ENCODE measurements at regions not wholly inside any gene's neighbourhood (a gene's known extent, or its start where the extent isn't known, plus 50 kb on each side); places are given as distances from the start of the nearest gene placed in this dataset.
"Not testable (repeated sequence)": the region's sequence is repeated elsewhere in the genome, so short reads cannot be mapped to it uniquely, and the experiment has no call there.

DNA sequence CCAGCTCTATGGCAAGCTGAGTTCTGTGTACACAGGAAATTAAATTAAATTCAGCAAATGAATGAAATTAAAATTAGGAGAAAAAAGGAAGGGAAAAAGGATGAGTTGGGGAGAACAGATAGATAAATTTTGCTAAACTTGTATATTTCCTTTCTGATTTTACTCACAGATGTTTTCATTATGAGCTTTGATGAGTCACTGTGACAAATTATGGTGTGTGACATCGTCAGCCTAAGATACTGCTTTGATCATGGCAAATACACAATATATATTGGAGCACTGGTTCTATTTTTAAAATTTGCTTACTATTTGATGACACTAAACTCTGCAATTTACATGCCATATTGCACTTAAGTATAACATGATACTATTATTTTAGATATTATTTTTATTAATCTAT lies 464.6 kb upstream of the SPHKAP start:
- DNase-seq: no peak

DNA sequence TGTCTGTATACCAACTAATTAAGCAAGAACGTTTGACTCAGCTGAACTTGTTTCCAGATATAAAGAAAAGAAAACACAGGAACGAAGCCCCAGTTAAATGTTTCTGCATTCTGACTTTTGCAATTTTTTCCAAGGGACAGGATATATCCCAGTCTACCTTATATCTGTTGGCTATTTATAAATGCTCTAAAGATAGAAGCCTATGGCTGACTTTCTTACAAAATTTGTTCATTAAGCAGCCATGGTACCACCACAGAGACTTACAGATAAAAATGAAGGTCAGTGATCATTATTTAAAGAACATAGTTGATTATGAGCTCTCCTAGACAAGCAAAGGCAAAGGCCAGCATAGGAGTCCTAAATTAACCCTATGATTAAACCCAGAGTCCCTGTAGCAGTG lies 462.7 kb upstream of the SPHKAP start:
- no peak for DNase-seq

DNA sequence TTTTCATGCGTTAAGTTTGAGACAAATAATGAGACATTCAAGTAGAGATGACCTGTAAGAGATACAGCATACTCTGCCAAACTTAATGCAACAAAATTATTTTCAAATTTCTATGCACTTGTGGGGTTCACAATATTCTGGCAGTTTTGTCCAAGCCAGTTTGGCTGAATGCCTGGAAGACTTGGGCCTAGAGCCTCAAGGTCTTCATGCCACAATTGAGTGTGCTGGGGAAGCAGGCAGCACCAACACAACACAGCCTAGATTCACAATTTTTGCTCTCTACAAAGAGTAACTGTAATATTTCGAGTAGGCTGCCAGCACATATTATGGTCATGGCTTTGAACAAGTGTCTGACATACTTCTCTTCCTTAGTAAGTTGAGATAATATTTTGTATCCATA lies 461.4 kb upstream of the SPHKAP start:
- DNase-seq: no peak

DNA sequence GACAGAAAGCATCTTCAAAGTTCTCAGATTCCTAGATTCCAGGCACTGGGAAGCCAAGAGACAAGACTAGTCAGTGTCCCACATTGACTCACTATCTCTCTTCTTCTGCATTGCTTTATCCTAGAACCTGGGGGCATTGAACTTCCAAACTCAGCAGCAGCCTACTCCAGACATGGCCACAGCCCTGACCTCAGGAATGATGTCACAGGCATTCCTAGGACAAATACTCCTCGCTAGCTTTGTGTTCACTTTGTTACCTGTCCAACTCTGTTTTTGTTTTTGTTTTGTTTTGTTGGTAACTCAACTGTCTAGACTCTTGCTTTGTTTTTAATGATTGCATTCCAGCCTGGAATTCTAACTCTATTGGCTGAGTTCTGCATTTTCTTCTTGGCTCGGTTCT lies 449.3 kb upstream of the SPHKAP start:
- DNase-seq: no peak

DNA sequence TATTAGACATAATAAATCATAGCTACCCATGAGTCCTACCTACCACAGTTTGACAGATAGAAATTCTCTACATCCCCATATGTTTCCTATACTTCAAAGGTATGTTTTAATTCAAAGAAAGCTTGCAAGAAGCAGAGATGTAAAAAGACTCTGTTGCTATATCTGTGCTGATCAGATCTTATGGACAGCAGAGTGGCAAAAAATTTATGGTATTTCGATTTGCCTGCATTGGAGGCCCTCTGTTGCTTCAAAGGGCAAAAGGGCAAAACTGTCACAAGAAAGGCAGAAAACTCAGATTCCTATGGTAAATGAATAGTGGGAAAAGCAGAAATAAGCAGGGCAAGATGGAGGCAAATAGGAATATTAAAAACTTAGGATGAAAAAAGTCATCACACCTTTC lies 447.8 kb upstream of the SPHKAP start:
- no peak for DNase-seq

DNA sequence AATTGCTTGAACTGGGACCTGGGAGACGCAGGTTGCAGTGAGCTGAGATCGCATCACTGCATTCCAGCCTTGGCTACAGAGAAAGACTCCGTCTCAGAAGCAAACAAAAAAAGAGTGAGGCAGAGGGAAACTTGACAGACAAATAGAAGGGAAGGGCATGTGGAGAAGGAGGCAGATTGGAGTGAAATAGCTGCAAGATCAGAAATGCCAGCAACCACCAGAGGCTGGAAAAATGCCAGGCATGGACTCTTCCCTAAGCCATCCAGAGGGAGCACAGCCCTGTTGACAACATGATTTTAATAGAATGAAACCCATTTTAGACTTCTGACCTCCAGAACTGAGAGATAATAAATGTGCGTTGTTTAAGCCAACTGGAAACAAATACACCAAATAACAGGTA lies 447.2 kb upstream of the SPHKAP start:
- DNase-seq: no peak

DNA sequence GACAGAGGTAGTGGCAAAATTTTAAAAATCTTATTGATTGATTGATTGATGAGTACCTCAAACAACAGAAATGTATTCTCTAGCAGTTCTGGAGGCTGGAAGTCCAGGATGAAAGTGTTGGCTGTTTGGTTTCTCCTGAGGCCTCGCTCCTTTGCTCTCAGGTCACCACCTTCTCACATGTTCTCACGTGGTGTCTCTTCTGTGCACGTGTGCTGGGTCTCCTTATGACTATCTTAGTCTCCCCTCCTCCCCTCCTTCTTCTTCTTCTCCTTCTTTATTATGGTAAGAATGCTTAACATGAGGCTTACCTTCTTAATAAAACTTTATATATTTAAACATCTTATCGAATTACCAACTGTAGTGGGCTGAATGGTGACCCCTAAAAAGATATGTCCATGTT lies 446.0 kb upstream of the SPHKAP start:
- DNase-seq: no peak

DNA sequence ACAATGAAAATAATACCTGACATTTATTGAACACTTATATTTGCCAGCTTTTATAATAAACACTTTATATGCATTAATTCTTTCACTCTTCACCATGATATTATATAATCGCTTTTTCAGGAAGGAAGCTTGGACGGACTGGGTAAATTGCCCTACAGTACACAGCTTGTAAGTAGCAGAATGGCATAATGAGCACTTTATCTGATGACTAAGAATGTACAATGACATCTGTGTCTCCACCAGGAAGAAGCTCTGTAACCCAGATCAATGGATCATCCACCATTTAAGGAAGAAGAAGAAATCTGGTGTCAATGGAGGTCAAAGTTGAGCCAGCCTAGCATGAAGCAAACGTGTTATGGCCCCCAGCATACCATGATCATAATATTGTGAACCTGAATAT lies 444.0 kb upstream of the SPHKAP start:
- no peak for DNase-seq

DNA sequence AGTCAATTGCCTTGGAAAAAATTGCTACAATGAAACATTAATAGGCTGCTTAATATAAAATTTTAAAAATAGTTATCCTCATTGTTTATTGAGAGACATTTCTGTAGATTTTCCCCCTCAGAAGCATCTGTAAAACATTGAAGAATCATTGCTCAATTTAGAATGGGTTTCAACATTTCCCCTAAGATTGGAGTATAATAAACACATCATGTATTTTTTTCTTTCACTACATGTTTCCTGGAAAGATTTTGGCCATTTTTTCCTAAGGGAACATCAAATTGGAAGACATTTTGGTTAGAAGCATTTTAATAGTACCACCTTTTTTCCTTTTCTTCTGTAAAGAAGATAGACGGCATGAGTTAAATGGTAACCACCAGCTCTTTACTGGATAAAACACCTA lies 443.2 kb upstream of the SPHKAP start:
- DNase-seq: no peak

DNA sequence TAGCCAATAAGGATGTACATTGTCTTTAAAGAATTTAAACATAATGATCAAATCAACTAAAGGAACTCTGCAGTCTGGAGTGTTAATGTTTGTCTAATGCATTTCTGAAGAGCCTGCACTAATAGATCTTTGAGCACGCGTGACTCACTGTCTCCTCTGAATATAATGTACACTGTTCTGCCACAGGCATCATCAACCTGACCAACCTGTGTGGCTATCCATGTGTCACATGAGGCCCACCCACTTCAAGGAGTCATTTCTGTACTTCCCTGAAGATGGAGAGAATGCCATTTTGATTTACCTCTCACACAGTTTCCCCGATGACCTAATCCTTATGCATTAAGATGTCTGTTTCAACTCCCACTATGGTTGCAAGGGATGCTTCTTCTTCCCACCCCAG lies 434.0 kb upstream of the SPHKAP start:
- no peak for DNase-seq

DNA sequence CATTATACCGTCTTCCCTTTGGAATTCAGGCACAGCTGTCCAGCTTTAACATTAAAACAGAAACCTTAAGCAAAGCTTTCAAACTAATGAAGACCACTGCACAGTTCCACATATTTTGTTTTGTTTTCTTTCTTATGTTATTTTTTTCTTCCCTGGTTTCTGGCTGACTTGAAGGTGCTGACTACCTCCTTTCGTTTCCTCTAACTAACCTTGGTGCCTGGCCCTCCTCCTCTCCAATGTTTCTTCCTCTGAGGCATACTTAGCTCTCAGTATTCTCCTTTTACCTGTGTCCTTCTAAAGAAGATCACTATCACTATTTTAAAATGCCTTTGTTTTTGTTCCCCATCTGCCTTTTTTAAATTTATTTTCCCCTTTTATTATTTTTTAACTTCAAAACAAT lies 433.3 kb upstream of the SPHKAP start:
- no peak for DNase-seq

DNA sequence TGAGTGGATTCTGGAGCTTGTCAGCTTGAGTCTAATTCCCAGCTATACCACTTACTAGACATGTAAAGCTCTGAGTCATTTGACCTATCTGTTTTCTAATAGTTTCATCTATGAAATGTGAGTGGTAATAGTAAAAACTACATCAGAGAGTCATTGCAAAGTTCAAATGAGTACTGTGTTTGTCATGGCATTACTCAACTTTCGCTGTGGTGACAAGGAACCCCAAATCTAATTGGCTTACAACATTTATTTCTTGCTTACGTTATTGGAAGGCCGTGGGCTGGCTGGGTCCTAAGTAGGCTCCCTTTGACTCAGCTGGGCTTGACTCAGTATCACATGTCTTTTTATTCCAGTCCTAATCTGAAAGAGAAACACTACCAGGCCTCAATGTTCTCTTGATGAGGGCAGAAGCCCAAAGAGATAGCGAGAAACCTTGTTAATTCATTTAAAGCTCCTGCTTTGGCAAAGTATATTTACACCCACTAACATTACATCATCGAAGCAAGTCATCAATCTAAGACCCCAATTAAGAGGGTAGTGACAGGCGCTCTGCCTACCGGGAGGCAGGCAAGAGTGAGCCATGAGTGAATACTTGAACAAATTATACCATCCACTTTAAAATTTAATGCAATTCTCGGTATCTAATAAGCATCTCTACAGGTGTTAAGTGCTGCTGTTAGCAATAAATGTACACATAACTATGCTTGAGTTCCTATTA lies 431.8 kb upstream of the SPHKAP start:
- peak; percentile 100 for DNase-seq

DNA sequence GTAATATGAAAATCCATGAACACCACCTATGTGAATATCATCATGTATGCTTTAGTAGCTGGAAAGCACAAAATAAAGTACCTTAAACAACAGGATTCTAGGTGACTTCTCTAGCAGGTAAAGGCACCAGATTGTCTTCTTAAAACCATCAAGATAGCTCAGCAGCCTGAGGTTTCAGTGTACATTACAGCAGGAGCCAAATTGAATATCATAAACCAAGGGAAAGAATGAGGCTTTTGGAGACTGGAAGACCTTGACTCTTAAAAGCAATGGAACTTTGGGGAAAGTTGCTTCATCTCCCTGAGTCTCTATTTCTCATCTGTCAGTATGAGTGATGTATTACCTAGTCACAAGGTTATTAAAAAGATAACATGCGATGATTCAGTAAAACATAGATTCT lies 429.7 kb upstream of the SPHKAP start:
- DNase-seq: no peak

DNA sequence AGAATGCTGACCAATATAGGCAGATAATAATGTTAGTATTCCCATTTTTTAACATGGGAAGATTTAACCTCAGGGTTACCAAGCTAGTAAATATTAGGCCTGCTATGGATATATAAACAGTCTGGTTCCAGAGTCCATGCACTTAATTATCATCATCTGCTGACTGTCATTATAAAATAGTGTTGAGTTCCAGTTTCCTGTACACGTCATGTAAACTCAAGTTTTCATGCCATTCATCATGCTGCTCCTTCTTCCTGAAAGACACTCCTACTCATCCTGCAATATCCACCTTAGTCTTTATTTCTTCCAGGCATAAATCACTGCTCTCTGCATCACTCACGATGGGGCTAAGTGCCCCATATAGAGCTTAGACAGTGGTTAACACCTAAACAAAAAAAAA lies 420.8 kb upstream of the SPHKAP start:
- no peak for DNase-seq

DNA sequence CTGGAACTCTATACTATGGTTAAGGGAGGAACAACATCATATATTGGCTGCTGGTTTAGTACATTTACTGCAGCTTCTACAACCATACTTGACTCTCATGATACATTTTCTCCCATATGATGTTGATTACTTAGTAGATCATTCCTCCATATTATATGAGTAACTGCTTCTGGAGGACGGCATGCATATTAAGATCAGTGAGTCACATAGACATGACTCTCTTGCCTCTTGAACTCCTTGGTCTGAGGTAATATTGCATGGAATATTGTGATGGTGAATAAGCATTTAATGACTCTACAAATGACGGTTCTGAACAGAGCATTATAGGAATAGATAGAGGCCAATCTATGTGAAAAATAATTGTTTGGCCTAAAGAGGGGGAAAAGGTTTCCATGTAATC lies 418.8 kb upstream of the SPHKAP start:
- no peak for DNase-seq

DNA sequence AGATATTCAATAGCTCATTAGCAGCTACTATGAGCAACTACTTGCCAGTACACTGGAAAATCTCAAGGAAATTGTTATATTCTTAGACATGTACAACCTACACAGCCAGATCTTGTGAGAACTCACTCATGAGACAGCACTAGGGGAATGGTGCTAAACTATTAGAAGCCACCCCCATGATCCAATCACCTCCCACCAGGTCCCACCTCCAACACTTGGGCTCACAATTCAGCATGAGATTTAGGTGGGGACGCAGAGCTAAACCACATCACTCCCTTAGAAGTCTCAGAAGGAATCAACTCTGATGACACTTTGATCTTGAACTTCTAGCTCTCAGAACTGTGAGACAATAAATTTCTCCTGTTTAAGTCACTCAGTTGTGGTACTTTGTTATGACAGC lies 418.3 kb upstream of the SPHKAP start:
- DNase-seq: no peak

DNA sequence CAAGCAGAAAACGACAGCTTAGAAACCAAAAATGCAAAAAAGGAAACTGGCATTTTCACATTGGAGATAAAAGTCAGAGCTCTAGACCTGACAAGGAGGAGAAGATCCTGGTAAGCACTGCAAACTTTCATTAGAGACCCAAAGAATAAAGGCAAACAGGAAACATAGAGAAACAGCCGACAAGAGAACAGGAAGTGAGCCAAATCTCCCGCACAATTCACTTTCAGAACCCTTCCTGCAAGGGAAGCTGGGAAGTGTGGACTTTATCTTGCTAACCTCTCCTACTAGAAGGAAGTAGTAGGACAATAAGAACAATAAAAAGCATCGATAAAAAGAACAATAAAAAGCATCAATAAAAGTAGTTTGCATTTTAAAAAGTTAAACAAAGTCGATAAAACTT lies 417.8 kb upstream of the SPHKAP start:
- no peak for DNase-seq

DNA sequence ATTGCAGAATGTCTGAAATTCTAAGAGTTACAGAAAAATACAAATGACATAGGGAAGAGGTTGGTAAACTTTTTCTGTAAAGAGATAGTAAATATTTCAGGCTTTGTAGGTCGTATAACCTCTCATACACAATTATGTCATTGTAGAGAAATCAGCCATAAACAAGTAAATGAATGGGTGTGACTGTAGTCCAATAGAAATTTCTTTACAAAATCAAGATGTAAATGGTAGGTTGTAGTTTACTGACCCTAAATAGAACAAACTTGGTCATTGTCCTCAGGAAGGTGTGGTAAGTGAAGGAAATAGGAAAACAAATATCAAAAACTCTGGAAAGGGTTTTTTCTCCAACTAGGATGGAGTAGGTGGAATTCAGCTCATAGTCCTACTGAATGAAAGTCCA lies 415.5 kb upstream of the SPHKAP start:
- DNase-seq: no peak

DNA sequence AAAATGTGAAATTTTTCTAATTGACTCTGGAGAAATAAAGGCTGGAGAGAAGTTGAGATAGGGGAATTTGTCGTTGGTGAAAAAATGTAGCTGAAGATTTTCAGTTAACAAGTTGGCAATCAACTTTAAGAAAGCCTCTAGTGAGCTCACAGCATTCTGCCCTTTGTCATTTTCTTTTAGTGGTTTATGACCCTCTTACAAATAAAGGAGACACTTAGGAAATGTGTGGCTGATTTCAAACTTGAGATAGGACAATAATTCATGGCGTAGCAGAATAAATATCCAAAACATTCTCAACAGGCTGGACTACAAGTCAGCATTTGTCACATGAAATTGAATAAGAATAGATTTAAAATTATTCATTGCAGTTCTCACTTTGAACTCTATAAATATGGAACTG lies 412.5 kb upstream of the SPHKAP start:
- DNase-seq: no peak

DNA sequence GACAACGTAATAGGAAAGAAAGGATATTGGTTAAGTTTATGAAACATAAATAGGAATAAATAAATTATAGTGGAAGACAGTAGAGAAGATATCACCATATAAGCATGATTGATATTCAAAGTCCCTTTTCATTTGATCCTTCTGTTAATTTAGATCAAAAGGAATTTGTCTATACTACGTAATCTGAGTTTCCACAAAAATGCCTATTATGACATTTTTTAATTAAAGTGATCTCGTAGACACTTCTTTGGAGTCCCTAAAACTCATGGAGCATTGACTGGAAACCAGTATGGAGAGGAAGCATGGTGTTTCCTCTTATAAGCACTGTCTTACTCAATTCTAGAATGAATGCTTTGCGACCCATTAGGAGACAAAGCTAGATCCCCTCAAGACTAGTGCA lies 411.4 kb upstream of the SPHKAP start:
- no peak for DNase-seq

DNA sequence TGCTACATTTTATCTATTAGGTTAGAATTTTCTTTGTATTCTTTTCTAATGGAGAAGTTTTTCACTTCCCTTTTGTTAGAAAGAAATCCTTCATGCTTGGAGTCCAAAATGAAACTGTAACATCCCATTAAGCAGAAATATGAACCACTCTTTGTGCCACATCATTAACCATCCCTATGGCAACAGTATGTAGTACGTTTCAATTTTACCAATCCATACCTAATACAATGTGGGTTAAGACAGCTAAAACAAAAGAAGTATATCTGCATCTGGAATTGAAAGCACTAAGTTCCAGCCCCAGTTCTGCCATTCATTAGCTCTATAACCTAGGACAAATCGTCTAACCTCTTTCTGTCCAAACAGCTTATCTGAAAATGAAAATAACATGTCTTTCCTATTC lies 409.2 kb upstream of the SPHKAP start:
- no peak for DNase-seq

DNA sequence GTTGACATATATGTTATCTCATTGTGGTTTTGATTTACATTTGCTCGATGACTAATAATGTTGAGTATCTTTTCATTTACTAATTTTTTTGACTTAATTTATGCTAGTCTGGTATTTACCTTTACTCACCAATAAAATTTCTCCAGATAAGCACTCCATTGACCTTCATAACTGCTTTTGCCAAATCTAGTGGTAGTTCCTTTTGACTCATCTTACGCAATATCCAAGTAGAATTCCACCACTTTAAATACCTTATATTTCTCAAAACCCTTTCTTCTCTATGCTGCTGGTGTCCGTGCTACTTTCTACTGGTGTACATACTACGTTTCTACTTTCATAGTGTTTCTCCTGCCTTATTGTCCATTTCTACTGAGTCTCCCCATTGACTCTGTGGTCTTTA lies 407.6 kb upstream of the SPHKAP start:
- no peak for DNase-seq

DNA sequence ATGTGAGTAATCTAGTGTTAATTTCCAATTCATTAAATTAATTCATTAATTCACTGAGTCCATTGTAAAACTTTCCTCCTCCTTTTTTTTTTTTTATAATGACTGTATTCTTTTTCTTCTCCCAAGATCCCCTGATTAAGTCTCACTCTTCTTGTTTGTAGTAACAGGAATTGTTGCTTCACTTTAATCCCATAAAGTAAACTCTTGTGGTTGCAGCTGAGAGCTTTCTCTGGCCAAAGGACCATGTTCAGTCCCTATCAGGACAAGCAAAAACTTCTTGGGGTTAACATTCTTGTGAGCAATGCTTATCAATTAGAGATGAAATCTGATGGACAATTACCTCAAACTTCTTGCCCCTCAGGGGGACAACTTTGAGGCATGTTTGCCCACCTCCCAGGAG lies 400.2 kb upstream of the SPHKAP start:
- no peak for DNase-seq

DNA sequence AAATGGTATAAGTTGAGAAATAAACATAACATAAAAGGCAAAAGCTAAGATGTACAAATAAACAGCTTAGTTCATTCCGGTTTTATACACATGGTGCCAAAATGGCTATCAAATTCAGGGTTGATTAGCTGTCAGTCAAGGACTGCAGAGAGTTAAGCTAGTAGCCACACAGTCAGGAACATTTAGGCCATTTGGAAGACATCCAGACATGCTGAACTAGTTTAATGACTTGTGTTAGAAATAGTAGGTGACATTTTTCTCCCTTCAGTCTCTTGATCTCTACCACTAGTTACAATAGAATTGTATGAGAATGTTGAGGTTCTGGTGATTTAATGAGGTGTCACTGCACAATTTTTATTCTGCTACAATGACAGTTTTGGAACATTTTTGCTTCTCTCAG lies 394.4 kb upstream of the SPHKAP start:
- DNase-seq: no peak

DNA sequence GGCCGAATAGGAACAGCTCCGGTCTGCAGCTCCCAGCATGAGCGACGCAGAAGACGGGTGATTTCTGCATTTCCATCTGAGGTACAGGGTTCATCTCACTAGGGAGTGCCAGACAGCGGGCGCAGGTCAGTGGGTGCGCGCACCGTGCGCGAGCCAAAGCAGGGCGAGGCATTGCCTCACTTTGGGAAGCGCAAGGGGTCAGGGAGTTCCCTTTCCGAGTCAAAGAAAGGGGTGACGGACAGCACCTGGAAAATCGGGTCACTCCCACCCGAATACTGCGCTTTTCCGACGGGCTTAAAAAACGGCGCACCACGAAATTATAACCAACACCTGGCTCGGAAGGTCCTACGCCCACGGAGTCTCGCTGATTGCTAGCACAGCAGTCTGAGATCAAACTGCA lies 386.8 kb upstream of the SPHKAP start:
- DNase-seq: not testable (repeated sequence)

DNA sequence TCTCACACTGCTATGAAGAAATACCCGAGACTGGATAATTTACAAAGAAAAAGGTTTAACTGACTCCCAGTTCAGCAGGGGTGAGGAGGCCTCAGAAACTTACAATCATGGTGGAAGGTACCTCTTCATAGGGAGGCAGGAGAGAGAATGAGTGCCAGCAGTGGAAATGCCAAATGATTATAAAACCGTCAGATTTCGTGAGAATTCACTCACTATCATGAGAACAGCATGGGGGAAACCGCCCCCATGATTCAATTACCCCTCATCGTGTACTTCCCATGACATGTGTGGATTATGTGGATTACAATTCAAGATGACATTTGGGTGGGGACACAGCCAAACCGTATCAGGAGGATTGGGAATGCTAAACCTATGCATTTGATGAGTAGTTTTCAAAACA lies 380.3 kb upstream of the SPHKAP start:
- no peak for DNase-seq
